Right lobe of liver (tissue), 4 donors: ENCODE measurements at regions not wholly inside any gene's neighbourhood (a gene's known extent, or its start where the extent isn't known, plus 50 kb on each side); places are given as distances from the start of the nearest gene placed in this dataset.
"Not testable (repeated sequence)": the region's sequence is repeated elsewhere in the genome, so short reads cannot be mapped to it uniquely, and the experiment has no call there.

Experiments
- CTCF ChIP-seq, 4 donors: fragments of 200-600 bp in 3 of 4; fragments of 450-650 bp in 1 of 4; IDR thresholded peaks; one replicate each; pipeline versions ENCODE4 v1.5.1 to v1.8.0; 2016 to 2022; ENCODE audit warnings: antibody characterized with exemption in 4 of 4, mild to moderate bottlenecking in 2 of 4
- POLR2A ChIP-seq: fragments of 450-650 bp; IDR thresholded peaks from one replicate; pipeline ENCODE4 v1.6.1; 2017; ENCODE audit warnings: antibody characterized with exemption, mild to moderate bottlenecking
- donor health status: DM: no; HTN: no; CAD: no.
- donor health status: DM: no; HTN: no; CAD: no.
- donor health status: DM: no; HTN: yes; CAD: no.

- not testable (repeated sequence) for TF ChIP-seq CTCF (IDR thresholded peaks at IDR 0.05); POLR2A
Observed at GRCh38 chr4:20062857-20063256, 188.8 kb upstream of the SLIT2 start.
